Left renal cortex interstitium (tissue), 4 donors: ENCODE measurements at regions not wholly inside any gene's neighbourhood (a gene's known extent, or its start where the extent isn't known, plus 50 kb on each side); places are given as distances from the start of the nearest gene placed in this dataset.
"Not testable (repeated sequence)": the region's sequence is repeated elsewhere in the genome, so short reads cannot be mapped to it uniquely, and the experiment has no call there.

Experiments
- DNase-seq, 4 donors: peaks; one replicate each; pipeline ENCODE4 v3.0.0-alpha.2; 2013; ENCODE audit warnings: low read depth in 4 of 4, low spot score in 2 of 4, missing footprints in 1 of 4

DNA sequence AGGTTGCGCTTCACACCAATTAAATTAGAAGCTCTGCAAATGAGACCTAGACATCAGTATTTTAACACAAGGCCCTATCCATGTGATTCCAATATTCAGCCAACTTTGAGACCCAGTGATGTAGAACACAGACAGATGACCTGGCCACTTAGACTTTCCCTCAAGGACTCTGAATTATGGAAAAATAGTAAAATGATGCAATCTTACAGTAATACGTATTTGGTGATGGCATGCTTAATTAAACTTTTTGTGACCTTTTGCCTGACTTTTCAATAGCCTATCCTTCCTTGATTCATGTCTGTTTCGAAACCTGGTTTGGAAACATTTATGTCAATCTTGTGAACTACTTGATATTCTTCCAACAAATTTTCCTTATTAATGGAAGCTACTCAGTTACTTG, 521.2 kb downstream of the KCNA4 start:
- DNase-seq: no peak

DNA sequence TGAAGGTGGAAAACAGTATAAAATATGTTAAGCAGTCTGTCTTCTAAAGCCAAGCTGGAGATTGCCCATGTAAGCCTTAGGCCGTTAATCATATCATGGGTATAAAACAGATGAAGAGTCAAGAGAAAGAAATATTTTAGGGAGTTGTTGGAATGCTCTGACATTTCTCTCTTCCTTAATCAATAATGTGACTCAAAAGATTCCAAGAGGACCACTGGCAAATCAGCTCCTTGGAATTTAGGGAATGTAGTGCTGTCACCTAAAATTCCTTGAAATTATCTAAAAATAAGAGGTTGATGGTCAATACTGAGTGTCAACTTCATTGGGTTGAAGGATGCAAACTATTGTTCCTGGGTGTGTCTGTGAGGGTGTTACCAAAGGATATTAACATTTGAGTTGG, 525.9 kb downstream of the KCNA4 start:
- no peak for DNase-seq

DNA sequence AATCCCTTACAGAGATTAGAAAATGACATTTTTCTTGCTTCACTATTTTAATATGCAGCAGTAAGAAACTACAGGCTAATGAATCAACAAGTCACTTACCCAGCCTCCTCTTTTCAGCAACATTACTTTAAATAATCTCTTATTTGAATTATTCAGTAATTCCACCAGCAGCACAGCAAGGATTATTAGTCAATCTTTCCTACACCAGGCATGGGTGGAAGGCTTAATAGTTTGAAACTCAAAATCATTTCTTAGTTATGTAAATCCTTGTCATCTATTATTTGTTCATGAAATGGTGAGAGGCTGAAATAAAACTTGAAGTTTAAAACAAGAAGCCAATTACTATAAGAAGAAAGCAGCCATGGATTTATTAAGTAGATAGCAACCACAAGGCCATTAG, 530.5 kb downstream of the KCNA4 start:
- DNase-seq: no peak

DNA sequence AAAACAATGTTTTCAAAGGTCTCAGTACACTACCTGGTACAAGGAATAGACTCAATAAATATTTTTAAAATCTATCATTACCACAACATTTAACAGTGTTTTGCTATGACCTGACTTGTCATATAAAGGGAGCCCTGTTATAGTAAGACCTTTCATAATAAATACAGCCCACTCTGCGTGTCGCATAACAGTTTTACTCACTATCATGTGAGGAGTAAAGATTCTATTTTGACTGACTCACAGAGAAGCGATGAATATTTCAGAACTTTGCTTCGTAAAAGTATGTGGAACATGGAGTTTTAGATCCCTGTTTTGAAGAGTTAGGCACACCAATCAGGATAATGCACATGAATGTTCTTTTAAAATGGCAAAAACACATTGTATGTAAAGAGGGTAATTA, 531.2 kb downstream of the KCNA4 start:
- no peak for DNase-seq

DNA sequence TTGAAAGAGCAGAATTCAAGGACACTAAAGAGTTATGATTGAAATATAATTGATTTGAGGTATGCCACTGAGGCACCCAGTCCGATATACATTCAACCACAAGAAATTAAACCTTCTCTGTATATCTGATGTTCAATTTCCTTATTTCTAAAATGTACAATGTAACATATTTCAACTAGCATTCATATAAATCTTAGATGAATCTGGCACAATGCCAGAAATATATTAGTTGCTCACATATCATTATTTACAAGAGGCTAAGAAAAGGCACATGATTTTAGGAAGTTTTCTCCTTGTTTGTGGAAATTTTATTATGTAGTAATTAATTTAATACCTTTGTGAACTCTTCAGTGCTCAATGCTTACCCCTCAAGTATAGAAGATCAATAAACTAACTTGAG, 532.3 kb downstream of the KCNA4 start:
- no peak for DNase-seq

DNA sequence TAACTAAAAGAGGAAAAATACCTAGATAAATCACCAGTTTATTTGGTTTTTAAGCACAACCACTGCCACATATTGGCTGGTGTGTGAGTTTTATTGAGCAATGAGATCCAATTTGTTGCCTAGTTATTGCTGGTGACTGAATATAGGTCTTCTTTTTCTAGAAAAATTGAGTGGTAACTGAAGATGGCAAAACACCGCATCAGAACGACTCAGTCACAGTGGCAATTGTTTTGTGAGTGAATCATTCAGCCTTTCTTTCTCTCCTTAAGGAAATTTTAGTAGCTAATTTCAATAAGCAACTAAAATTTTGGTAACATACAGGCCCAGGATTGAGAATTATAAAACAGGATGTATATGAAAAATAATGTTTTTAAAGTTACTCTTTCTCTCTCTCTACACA, 533.0 kb downstream of the KCNA4 start:
- DNase-seq: no peak

DNA sequence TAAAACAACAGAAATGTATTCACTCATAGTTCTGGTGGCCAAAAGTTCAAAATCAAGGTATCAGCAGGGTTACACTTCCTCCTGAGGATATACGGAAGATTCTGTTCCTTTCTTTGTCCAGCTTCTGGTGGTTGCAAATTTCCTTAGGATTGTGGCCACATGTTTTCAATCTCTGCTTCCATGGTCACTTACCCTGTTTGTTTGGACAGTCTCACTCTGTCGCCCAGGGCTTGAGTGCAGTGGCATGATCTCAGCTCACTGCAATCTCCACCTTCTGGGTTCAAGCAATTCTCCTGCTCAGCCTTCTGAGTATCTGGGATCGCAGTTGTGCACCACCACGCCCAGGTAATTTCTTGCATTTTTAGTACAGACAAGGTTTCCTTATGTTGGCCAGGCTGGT, 534.3 kb downstream of the KCNA4 start:
- no peak for DNase-seq

DNA sequence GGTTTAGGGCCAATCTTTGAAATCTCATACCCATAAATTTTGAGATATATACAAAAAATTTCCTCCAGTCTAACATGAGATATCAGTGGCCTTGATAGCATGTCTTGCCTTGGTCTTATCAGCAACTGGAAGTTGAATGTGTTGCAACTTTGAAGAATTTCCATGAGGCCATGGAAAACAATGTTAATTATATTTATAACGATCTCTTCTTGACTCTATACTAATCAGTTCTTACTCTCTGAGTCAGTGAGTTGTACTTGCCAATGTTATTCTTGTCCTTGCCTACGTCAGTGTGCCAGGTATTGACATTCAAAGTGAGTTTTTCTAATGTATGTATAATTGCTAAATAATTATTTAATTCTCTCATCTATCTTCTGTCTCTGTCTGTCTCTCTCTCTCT, 535.1 kb downstream of the KCNA4 start:
- no peak for DNase-seq

DNA sequence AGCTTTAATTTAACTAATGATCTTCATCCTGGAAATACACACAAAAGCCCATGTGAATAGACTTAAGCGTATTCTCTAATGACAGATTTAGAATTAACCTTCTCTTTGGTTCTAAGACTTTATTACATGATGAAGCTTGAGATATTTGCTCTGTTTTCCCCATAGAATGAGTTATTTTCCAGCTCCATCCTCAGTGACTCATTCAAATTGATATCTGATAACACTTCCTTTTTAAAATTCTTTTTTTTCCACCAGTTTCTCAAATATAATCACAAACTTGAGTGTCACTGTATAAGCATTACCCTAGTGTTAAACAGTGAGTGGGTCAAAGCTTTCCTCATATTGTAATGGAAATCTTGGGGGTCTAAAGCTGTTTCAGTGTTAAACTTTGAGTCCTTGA, 535.8 kb downstream of the KCNA4 start:
- no peak for DNase-seq

DNA sequence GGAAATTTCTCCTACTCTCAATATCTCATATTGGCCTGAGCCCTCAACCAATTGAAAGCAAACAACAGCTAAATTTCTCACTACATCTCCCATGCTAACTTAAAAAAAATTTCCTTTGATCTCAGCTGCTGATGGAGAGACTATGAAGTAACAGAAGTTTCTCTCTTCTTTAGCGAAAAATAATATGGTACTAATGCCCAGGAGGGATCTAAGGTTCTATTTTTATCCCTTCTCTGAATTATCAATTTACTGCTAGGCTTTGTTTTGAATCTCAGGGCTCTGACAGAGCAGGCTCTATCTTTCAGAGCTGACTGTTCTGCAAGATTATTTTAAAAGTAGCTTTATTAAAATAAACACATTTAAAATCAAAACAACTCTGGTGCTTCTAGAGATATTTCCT, 558.6 kb downstream of the KCNA4 start:
- DNase-seq: no peak

DNA sequence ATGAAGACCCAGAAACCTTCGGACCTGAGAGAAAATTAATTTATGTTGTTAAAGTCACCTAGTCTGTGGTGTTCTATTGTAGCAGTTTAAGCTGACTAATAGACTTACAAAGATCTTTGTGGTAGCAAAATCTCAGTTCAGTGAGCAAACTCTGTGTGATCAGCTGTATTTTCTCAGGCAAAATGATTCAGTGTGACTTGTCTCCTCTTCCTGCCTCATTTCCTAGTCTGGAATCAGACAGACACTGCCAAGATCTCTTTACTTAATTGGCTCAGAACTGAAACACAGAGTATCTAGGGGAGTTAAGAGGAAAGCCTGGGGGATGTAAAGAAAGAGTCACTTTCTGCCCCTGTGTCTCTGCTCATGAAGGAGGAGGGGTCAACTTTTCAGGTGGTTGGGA, 564.7 kb downstream of the KCNA4 start:
- DNase-seq: no peak

DNA sequence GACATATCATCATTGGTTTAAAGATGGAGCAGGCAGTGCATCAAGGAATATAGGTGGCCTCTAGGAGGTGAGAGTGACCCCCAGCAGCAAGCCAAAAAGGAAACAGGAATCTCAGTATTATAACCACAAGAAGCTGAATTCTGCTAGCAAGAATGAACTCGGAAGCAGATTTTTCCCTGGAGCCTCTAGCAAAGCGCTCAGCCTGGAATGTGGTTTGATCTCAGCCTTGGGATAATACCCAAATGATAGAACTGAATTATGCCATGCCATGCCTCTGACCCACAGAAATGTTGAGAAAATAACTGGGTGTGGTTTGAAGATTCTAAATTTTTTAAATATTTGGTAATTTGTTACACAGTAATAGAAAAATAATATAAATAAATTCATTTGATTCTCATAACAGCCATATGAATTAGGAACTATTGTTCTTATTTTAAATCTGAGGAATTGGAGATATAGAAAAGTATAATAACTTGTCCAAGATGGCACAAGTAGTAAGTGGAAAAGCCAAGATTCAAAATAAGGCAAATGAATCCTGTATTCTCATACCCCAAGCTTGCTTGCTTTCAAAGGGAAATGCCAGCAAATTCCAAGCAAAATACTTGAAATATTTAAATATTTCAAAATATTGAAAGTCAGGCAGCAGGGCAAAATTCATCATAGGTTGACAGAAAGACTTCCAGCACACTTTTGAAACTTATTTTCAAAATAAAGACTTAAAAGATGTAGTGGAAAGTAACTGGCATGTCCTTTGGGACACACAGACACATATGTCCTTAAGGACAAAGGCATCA, 567.4 kb downstream of the KCNA4 start:
- no peak for DNase-seq

DNA sequence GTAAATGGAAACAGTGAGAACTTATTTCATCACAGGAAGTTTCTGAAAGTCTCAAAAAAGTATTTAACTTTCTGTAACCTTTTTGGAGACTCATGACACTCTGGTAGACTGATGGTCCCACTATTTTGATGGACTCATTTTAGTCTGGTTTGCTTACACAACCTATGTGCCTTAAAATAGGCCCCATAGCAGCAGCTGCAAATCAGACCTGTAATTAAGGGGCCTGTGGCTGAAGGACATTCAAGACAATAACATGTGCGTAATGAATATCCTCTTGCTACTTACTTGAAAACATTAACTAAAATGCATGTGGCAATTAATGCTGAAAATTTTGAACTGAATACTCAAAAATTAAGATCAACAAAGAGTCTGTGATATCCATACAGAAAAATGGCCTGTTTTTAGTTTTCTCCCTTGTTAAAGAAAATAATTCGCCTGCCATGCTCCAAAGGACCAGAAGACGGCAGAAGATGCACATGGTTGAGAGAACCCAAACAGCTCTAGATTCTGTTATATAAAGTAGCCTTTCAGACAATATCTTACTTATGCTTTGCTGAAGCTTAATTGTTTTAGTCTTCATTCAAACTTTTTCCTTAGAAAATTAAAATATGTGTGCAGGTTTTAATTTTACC, 568.5 kb downstream of the KCNA4 start:
- DNase-seq: no peak

DNA sequence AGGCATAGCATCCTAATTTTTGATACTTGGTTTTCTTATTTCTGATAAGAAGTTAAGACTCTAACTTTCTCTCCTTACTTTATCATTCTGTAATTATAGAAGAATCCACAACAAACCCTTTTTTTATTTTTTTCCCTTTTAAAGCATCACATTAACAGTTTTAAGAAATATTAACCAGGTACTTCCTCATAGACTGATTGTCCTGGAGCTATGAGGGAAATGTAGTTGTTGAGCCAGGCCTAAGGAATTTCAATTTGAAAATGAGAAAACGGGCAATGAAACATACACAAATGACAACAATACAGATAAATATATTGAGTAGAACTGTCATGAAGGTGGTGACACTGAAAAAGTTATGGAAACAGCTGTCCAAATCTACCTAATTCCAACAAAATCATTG, 569.0 kb downstream of the KCNA4 start:
- no peak for DNase-seq

DNA sequence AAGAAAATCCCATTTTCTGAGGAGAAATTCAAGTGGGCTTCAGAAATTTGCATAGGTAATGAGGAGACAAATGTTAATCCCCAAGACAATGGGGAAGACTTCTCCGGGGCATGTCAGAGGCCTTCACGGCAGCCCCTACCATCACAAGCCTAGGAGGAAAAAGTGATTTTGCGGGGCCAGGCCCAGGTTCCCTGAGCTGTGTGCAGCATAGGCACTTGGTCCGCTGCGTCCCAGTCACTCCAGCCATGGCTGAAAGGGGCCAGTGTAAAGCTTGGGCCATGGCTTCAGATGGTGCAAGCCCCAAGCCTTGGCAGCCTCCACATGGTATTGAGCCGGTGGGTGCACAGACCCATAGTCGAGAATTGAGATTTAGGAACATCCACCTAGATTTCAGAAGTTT, 570.7 kb downstream of the KCNA4 start:
- DNase-seq: no peak

DNA sequence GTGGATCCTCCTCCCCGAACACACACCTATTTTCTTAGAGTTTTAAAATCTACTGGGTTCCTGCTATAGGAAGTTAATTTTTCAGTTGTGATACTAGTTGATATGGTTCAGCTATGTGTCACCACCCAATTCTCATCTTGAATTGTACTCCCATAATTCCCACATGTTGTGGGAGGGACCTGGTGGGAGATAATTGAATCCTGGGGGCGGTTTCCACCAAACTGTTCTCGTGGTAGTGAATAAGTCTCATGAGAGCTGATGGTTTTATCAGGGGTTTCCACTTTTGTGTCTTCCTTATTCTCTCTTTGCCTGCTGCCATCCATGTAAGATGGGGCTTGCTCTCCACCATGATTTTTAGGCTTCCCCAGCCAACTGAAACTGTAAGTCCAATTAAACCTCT, 571.6 kb downstream of the KCNA4 start:
- not testable (repeated sequence) for DNase-seq

DNA sequence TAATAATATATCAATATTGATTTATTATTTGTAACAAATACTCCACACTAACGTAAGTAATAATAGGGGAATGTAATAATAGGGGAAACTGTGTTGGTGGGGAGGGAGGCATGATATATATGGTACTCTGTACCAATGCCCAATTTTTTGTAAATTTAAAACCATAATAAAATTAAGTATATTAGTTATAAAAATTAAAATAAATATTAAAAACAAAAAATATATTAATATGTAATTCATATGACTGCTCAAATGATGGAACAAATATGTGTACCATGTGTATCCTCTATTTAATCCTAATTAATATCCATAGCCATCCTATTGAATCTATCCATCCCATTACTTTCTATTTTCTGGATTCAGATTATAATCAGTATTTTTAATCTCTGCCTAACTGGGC, 578.0 kb downstream of the KCNA4 start:
- DNase-seq: no peak

DNA sequence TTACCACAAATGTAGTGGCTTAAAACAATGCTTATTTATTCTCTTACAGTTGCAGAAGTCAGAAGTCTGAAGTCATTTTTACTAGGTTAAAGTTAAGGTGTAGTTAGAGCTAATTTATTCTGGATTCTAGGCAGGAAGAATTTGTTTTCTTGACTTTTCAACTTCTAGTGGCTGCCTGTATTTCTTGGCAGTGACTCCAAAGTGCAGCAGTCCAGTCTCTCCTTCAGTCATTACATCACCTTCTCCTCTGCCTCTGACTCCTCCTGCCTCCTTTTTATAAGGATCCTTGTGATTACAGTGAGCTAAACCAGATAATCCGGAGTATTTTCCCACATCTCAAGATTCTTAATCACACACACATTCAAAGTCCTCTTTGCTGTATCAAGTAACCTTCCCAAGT, 581.4 kb downstream of the KCNA4 start:
- DNase-seq: no peak

DNA sequence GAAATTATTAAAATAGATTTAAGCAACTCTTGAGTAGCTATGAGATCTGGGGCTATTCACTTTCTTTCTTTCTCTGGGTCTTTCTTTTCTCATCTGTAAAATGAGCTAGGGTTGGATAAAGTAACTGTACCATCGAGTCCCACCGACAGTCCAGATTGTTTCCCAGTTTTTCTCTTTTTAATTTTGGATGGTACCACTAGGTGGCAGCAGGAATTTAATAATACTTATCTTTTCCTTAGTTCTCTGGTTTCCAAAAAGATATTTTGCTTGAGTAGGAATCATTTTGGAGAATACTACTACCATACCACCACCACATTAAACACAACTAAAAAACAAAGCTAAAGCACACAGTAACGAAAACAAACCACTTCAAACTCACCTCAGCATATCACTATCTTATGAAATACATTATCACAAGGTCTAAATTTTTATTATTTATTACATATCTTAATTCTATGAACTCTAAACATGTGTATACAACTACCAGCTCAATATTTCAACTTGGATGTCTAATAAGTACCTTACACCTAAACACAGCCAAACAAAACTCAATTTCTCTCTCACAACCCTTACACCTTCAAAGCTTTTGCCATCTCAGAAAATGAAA, 584.0 kb downstream of the KCNA4 start:
- DNase-seq: no peak

DNA sequence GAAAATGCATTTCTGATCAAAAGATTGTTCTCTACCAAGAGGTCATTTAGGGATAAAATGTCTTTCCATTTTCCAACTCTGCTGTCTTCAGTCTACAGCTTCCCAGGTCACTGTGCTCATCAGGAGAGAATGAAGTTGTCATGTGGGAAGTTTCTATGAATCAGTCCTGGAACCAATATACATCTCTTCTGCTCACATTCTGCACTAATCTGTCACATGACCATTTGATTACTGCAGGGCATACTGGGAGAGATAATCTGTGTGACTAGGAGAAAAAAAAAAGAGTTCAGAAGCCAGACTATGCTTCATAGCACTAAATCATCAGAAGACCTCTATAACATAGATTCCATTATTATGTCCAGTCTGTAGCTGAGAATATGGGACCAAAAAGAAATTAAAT, 611.5 kb downstream of the KCNA4 start:
- DNase-seq: no peak

DNA sequence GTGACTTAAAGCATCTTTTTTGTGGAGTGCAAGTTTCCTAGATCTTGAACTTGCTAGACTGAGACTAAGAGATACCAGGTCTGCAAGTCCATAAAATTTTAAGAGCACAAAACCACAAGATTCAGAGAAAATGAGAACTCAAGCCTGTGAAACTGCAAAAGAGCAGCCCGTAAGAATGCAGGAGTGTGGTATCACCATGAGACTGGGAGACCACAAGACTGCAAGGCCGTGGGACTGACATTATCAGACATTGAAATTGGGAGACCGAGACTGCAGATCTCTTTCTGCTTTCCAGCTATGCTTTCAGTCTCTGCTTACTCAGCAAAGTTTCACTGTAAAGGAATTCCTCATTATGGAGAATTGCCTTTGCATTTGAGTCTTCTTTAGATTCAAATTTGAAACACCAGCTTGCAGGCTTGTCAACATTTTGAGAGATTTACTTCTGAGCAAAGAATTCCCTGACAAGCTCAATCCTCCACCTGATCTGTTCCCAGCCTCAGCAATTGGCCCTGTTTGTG, 621.2 kb downstream of the KCNA4 start:
- no peak for DNase-seq

DNA sequence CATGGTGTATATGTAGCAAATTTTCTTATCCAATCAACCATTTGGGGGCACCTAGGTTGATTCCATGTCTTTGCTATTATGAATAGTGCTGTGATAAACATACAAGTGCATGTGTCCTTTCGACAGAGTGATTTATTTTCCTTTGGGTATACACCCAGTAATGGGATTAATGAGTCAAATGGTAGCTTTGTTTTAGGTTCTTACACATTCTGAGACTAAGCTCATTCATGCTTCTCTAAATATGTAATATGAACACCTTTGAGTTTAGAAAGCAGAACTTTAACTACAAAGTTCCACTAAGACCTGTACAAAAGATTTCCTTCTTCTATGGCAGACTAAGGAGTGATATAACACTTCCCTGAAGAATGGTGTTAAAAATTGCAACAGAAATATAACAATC, 627.0 kb downstream of the KCNA4 start:
- DNase-seq: no peak
